Cerebellar cortex (tissue), 1 donor: ENCODE measurements at regions not wholly inside any gene's neighbourhood (a gene's known extent, or its start where the extent isn't known, plus 50 kb on each side); places are given as distances from the start of the nearest gene placed in this dataset.
"Not testable (repeated sequence)": the region's sequence is repeated elsewhere in the genome, so short reads cannot be mapped to it uniquely, and the experiment has no call there.

Source experiments
- DNase-seq: peaks from one replicate; pipeline ENCODE4 v3.0.0-alpha.2; 2015; ENCODE audit warnings: low spot score

GRCh38 chr1:149361310-149361709 lies 113.5 kb upstream of the NBPF19 start:
- not testable (repeated sequence) for DNase-seq

GRCh38 chr1:149364188-149364981 lies 110.5 kb upstream of the NBPF19 start:
- DNase-seq: not testable (repeated sequence)

GRCh38 chr1:149366402-149366801 lies 108.4 kb upstream of the NBPF19 start:
- not testable (repeated sequence) for DNase-seq

- not testable (repeated sequence) for DNase-seq
These were observed 107.3 kb upstream of the NBPF19 start for GRCh38 chr1:149367472-149368044.

GRCh38 chr1:149368337-149368736 lies 106.5 kb upstream of the NBPF19 start:
- not testable (repeated sequence) for DNase-seq

- not testable (repeated sequence) for DNase-seq
These were observed 105.8 kb upstream of the NBPF19 start for GRCh38 chr1:149369081-149369480.

- DNase-seq: not testable (repeated sequence)
These were observed 102.9 kb upstream of the NBPF19 start for GRCh38 chr1:149371955-149372354.

GRCh38 chr1:149378462-149378861 lies 96.4 kb upstream of the NBPF19 start:
- not testable (repeated sequence) for DNase-seq

GRCh38 chr1:149390173-149390926 lies 84.5 kb upstream of the NBPF19 start:
- DNase-seq: peak; percentile 59

- DNase-seq: not testable (repeated sequence)
These were observed 83.9 kb upstream of the NBPF19 start for GRCh38 chr1:149390931-149391330.

- not testable (repeated sequence) for DNase-seq
These were observed 79.0 kb upstream of the NBPF19 start for GRCh38 chr1:149395802-149396201.

GRCh38 chr1:149398527-149398926 lies 76.3 kb upstream of the NBPF19 start:
- not testable (repeated sequence) for DNase-seq

- DNase-seq: not testable (repeated sequence)
These were observed 66.4 kb upstream of the NBPF19 start for GRCh38 chr1:149408404-149408803.

GRCh38 chr1:149415373-149415772 lies 59.5 kb upstream of the NBPF19 start:
- not testable (repeated sequence) for DNase-seq

GRCh38 chr1:149418782-149419181 lies 56.1 kb upstream of the NBPF19 start:
- DNase-seq: not testable (repeated sequence)

- not testable (repeated sequence) for DNase-seq
These were observed 51.7 kb upstream of the NBPF19 start for GRCh38 chr1:149423122-149423521.
